Lower lobe of right lung (tissue), 2 donors: ENCODE measurements at regions not wholly inside any gene's neighbourhood (a gene's known extent, or its start where the extent isn't known, plus 50 kb on each side); places are given as distances from the start of the nearest gene placed in this dataset.

ENCODE experiments used
- ATAC-seq, 2 donors: fragments of 200-7000 bp; cut with Tn5 transposase; one replicate each; pipeline ENCODE4 v1.9.1; 2020 to 2022; ENCODE audit warnings: mild to moderate bottlenecking in 2 of 2, moderate library complexity in 2 of 2
- DNase-seq: peaks from one replicate; pipeline ENCODE4 v3.0.0-alpha.2; 2020
- H3K27ac ChIP-seq: fragments of 200-600 bp; one replicate; pipeline ENCODE4 v1.8.0; 2022
- H3K27me3 ChIP-seq: fragments of 200-600 bp; one replicate; pipeline ENCODE4 v1.8.0; 2022; ENCODE audit warnings: low read depth
- H3K36me3 ChIP-seq: fragments of 200-600 bp; one replicate; pipeline ENCODE4 v1.8.0; 2022; ENCODE audit warnings: mild to moderate bottlenecking
- H3K4me1 ChIP-seq: fragments of 200-600 bp; one replicate; pipeline ENCODE4 v1.8.0; 2022
- H3K4me3 ChIP-seq: fragments of 200-600 bp; one replicate; pipeline ENCODE4 v1.8.0; 2022; ENCODE audit warnings: mild to moderate bottlenecking
- H3K9me3 ChIP-seq: fragments of 200-600 bp; one replicate; pipeline ENCODE4 v1.8.0; 2022
- intact Hi-C: fragments of 100-400 bp; cut with DNase I; formaldehyde crosslinking; loops from one replicate; pipeline ENCODE4 v1.11.0; 2022
- TF ChIP-seq, protein P1 (sequence below): fragments of 200-600 bp; IDR thresholded peaks from one replicate; pipeline ENCODE4 v1.8.0; 2022; ENCODE audit warnings: antibody characterized with exemption, mild to moderate bottlenecking
- donor health status: DM: no; HTN: yes; CAD: no; lungs with severe emphysema.

DNA sequence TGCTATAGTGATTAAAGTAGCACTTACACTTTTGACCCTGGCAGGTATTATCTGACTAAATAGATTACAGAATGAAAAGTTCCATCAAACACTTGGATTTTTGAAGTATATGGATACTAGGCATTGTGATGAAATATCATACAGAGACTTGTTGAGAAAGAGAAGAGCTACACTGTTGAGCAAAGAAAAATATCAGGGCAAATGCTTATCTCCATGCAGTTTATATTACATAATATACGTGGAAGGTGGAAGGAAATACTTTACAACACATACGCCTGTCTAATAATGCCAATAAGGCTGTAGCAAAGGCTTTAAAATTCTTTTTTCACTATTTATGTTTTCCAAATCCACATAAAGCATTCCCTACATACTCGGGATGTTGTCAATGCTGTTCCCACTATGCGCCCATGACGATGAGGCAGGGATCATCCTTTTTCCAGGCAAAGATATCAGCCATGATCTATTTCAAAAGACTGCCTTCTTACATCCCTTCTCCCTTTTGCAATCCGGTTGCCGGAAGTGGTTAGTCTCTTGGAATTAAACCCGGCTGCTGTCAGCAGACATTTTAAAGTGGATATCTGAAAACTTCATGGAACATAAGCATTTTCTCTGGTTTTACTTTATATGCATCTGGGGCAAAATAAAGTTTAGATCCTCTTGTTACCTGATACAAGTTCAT lies 92.6 kb upstream of the ITGA4 start:
- no peak overlapping the region for H3K27ac ChIP-seq
- no peak for ATAC-seq
- no peaks in the 10 kb centered on the region for H3K36me3 ChIP-seq
- no peak for DNase-seq
- TF ChIP-seq, protein P1, sequence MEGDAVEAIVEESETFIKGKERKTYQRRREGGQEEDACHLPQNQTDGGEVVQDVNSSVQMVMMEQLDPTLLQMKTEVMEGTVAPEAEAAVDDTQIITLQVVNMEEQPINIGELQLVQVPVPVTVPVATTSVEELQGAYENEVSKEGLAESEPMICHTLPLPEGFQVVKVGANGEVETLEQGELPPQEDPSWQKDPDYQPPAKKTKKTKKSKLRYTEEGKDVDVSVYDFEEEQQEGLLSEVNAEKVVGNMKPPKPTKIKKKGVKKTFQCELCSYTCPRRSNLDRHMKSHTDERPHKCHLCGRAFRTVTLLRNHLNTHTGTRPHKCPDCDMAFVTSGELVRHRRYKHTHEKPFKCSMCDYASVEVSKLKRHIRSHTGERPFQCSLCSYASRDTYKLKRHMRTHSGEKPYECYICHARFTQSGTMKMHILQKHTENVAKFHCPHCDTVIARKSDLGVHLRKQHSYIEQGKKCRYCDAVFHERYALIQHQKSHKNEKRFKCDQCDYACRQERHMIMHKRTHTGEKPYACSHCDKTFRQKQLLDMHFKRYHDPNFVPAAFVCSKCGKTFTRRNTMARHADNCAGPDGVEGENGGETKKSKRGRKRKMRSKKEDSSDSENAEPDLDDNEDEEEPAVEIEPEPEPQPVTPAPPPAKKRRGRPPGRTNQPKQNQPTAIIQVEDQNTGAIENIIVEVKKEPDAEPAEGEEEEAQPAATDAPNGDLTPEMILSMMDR: no peak
- no peaks in the 10 kb centered on the region for H3K27me3 ChIP-seq
- no peak overlapping the region for H3K4me3 ChIP-seq
- no peaks in the 10 kb centered on the region for H3K9me3 ChIP-seq
- H3K4me1 ChIP-seq: no peaks in the 10 kb centered on the region
- intact Hi-C loops: no loop called here

DNA sequence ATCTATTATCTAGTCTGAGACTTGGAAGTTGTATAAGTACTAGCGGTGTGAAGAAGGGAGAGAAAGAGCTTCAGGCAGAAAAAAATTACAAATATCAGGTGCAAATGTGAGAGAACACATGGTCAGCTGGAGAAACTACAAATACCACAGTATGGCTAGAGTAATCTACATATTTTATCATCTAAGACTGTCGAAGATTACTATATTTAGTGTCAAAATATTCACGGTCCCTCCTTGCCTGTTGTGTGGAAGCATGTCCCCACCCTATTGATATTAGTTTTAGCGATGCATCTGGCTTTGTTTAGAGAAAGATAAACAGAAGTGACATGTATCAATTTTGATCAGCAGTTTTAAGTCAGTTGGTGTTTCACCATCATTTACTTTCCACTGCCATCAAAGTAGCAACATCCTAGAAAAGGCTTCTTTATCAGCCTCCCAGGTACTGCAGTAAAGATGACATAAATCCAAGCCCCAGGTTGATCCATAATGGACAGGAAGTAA lies 90.5 kb upstream of the ITGA4 start:
- H3K27me3 ChIP-seq: no peaks in the 10 kb centered on the region
- H3K4me1 ChIP-seq: no peaks in the 10 kb centered on the region
- ATAC-seq (no peak), DNase-seq (no peak)
- H3K36me3 ChIP-seq: no peaks in the 10 kb centered on the region
- H3K27ac ChIP-seq: no peak overlapping the region
- no peaks in the 10 kb centered on the region for H3K9me3 ChIP-seq
- TF ChIP-seq, protein P1: no peak
- intact Hi-C loops: no loop called here
- no peak overlapping the region for H3K4me3 ChIP-seq

DNA sequence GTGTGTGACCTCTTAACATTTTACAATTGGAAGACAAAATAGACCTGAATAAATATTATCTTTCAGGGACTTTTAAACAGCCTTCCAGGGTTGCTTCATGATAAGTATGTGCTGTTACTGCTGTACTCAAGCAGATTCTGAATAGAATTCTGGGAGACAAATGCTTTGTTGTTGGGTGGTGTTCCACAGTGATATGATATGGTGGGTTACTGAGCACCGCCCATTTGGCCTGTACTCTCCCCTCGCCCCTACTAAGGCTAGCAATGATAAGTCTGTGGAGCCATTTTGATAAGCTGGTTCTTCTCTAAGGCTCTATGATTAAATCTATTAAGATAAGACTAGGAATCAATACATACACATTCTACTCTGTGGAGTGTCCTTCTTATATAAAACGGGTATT lies 89.8 kb upstream of the ITGA4 start:
- H3K4me3 ChIP-seq: no peak overlapping the region
- intact Hi-C loops: no loop called here
- no peak for ATAC-seq
- no peak overlapping the region for H3K27ac ChIP-seq
- TF ChIP-seq, protein P1: no peak
- no peaks in the 10 kb centered on the region for H3K27me3 ChIP-seq
- no peaks in the 10 kb centered on the region for H3K9me3 ChIP-seq
- no peaks in the 10 kb centered on the region for H3K36me3 ChIP-seq
- peaks cover 5% of the 10 kb centered on the region for H3K4me1 ChIP-seq
- no peak for DNase-seq

DNA sequence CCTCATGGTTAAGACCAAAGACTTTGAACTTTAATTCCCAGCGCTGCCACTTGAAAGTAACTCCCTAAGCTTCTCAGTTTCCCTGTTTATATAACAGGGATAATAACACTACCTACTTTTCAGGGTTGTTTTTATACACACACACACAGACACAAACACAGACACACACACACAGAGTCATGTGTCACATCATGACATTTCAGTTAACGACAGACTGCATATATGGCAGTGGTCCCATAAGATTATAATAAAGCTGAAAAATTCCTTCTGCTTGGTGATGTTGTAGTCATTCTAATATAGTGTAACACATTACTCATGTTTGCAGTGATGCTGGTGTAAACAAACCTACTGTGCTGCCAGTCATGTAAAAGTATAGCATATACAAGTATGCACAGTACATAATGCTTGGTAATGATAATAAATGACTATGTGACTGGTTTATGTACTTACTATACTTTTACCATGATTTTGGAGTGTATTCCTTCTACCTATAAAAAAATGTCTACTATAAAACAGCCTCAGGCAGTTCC lies 89.2 kb upstream of the ITGA4 start:
- intact Hi-C loops: no loop called here
- no peak for DNase-seq
- no peak overlapping the region for H3K4me3 ChIP-seq
- no peak overlapping the region for H3K27ac ChIP-seq
- no peaks in the 10 kb centered on the region for H3K27me3 ChIP-seq
- no peaks in the 10 kb centered on the region for H3K36me3 ChIP-seq
- no peak for ATAC-seq
- TF ChIP-seq, protein P1: no peak
- no peaks in the 10 kb centered on the region for H3K9me3 ChIP-seq
- peaks cover 11% of the 10 kb centered on the region for H3K4me1 ChIP-seq

GRCh38 chr2:181370126-181370525 lies 87.1 kb upstream of the ITGA4 start:
- Histone ChIP-seq H3K4me3 (no peak overlapping the region), H3K27ac (no peak overlapping the region), H3K4me1 (peaks cover 14% of the 10 kb centered on the region), H3K36me3 (no peaks in the 10 kb centered on the region), H3K9me3 (no peaks in the 10 kb centered on the region), H3K27me3 (no peaks in the 10 kb centered on the region)
- TF ChIP-seq, protein P1: no peak
- ATAC-seq (no peak), DNase-seq (no peak)
- intact Hi-C loops: no loop called here
